ENCODE measurements at regions not wholly inside any gene's neighbourhood (a gene's known extent, or its start where the extent isn't known, plus 50 kb on each side); places are given as distances from the start of the nearest gene placed in this dataset.
A peak's percentile ranks its signal among the peaks of the same experiment; 100 is the strongest.
"Not testable (repeated sequence)": the region's sequence is repeated elsewhere in the genome, so short reads cannot be mapped to it uniquely, and the experiment has no call there.

- no peak for DNase-seq
Measured at GRCh38 chr13:71300602-71301001, 566.4 kb downstream of the DACH1 start.

- no peak for DNase-seq
Measured at GRCh38 chr13:71291842-71292146, 575.2 kb downstream of the DACH1 start.

- DNase-seq, result peak; percentile 53
Measured at GRCh38 chr13:71290963-71291841, 575.8 kb downstream of the DACH1 start.

- not testable (repeated sequence) for DNase-seq
Measured at GRCh38 chr13:71289980-71290379, 577.0 kb downstream of the DACH1 start.

- no peak for DNase-seq
Measured at GRCh38 chr13:71285700-71286099, 581.3 kb downstream of the DACH1 start.

GRCh38 chr13:71278512-71278911, 588.5 kb downstream of the DACH1 start:
- peak; percentile 27 for DNase-seq

GRCh38 chr13:71274923-71275608, 591.9 kb downstream of the DACH1 start:
- DNase-seq, result no peak

GRCh38 chr13:71261256-71261655, 605.7 kb downstream of the DACH1 start:
- DNase-seq, result no peak

GRCh38 chr13:71260246-71260645, 606.8 kb downstream of the DACH1 start:
- no peak for DNase-seq

- DNase-seq, result no peak
Measured at GRCh38 chr13:71255633-71256032, 611.4 kb downstream of the DACH1 start.

- no peak for DNase-seq
Measured at GRCh38 chr13:71254384-71254783, 612.6 kb downstream of the DACH1 start.

- DNase-seq, result no peak
Measured at GRCh38 chr13:71252184-71252704, 614.8 kb downstream of the DACH1 start.

GRCh38 chr13:71251292-71251951, 615.6 kb downstream of the DACH1 start:
- no peak for DNase-seq

GRCh38 chr13:71249011-71249410, 618.0 kb downstream of the DACH1 start:
- no peak for DNase-seq

GRCh38 chr13:71244161-71244560, 622.8 kb downstream of the DACH1 start:
- DNase-seq, result no peak

- DNase-seq, result peak; percentile 60
Measured at GRCh38 chr13:71242201-71242600, 624.8 kb downstream of the DACH1 start.

- peak; percentile 27 for DNase-seq
Measured at GRCh38 chr13:71240911-71241310, 626.1 kb downstream of the DACH1 start.

- no peak for DNase-seq
Measured at GRCh38 chr13:71237332-71237731, 629.7 kb downstream of the DACH1 start.

- no peak for DNase-seq
Measured at GRCh38 chr13:71219698-71220415, 647.1 kb downstream of the DACH1 start.

- DNase-seq, result peak; percentile 49
Measured at GRCh38 chr13:71218960-71219359, 648.0 kb downstream of the DACH1 start.

GRCh38 chr13:71217827-71218226, 649.2 kb downstream of the DACH1 start:
- DNase-seq, result no peak

GRCh38 chr13:71214821-71215220, 652.2 kb downstream of the DACH1 start:
- no peak for DNase-seq

GRCh38 chr13:71214357-71214756, 652.6 kb downstream of the DACH1 start:
- DNase-seq, result no peak
